ENCODE measurements at regions not wholly inside any gene's neighbourhood (a gene's known extent, or its start where the extent isn't known, plus 50 kb on each side); places are given as distances from the start of the nearest gene placed in this dataset.

GRCh38 chr5:162882629-162883028 is 554.8 kb upstream of the CCNG1 start:
- TF ChIP-seq EZH2 (IDR thresholded peaks at IDR 0.05; ENCODE audit: borderline replicate concordance, low read depth, low read length, severe bottlenecking) (no peak), JUN (IDR thresholded peaks at IDR 0.05; ENCODE audit: borderline replicate concordance, insufficient read depth, insufficient read length, low read depth) (no peak), POLR2A (IDR thresholded peaks at IDR 0.05; ENCODE audit: low read depth, low read length) (no peak), FOS (IDR thresholded peaks at IDR 0.05; ENCODE audit: borderline replicate concordance, insufficient read depth, low read length) (no peak)
- TF ChIP-seq, protein P1, sequence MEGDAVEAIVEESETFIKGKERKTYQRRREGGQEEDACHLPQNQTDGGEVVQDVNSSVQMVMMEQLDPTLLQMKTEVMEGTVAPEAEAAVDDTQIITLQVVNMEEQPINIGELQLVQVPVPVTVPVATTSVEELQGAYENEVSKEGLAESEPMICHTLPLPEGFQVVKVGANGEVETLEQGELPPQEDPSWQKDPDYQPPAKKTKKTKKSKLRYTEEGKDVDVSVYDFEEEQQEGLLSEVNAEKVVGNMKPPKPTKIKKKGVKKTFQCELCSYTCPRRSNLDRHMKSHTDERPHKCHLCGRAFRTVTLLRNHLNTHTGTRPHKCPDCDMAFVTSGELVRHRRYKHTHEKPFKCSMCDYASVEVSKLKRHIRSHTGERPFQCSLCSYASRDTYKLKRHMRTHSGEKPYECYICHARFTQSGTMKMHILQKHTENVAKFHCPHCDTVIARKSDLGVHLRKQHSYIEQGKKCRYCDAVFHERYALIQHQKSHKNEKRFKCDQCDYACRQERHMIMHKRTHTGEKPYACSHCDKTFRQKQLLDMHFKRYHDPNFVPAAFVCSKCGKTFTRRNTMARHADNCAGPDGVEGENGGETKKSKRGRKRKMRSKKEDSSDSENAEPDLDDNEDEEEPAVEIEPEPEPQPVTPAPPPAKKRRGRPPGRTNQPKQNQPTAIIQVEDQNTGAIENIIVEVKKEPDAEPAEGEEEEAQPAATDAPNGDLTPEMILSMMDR (IDR thresholded peaks at IDR 0.05; ENCODE audit: extremely low read depth in 1 of 2, insufficient read depth in 1 of 2, low read depth in 1 of 2, low read length in 2 of 2) = no peak

Measured in endothelial cell of umbilical vein (primary cell).